ENCODE measurements at regions not wholly inside any gene's neighbourhood (a gene's known extent, or its start where the extent isn't known, plus 50 kb on each side); places are given as distances from the start of the nearest gene placed in this dataset.

GRCh38 chr12:28755027-28755426, 394.1 kb upstream of the FAR2 start:
- Histone ChIP-seq H3K36me3 (ENCODE audit: control insufficient read depth in 2 of 2, insufficient read depth in 2 of 2, low read length in 1 of 2) (no peaks in the 10 kb centered on the region), H4K20me1 (ENCODE audit: control insufficient read depth, insufficient read depth) (no peaks in the 10 kb centered on the region), H3K27me3 (replicated peaks in 1 of 2; ENCODE audit: control insufficient read depth in 2 of 2, insufficient read depth in 2 of 2, low read length in 1 of 2) (no peaks in the 10 kb centered on the region), H3K9me3 (replicated peaks; ENCODE audit: control insufficient read depth, insufficient read depth, low read length) (no peaks in the 10 kb centered on the region), H2AFZ (ENCODE audit: control insufficient read depth, low read depth, low read length) (no peak overlapping the region), H3K4me1 (ENCODE audit: control insufficient read depth, insufficient read depth, low read length) (no peaks in the 10 kb centered on the region), H3K4me2 (ENCODE audit: control insufficient read depth, insufficient read depth) (no peak overlapping the region), H3K4me3 (no peak overlapping the region), H3K27ac (ENCODE audit: control insufficient read depth, insufficient read depth) (no peak overlapping the region), H3K79me2 (ENCODE audit: control insufficient read depth, insufficient read depth, low read length) (no peaks in the 10 kb centered on the region), H3K9ac (ENCODE audit: control insufficient read depth, insufficient read depth, low read length) (no peak overlapping the region)
- 0% methylated on average over 1 of the region's 1 CpG for WGBS (ENCODE audit: insufficient coverage, insufficient replicate concordance, low lambda C conversion rate, missing lambda C conversion rate)
- ChIA-PET POLR2A (no interaction called here), RAD21 (ENCODE audit: unreplicated experiment) (no interaction called here), CTCF (no interaction called here), SMC1A (ENCODE audit: uncharacterized antibody, unreplicated experiment) (no interaction called here)
- no TSS peak for BruUV-seq (replicated peaks)
- TF ChIP-seq ZSCAN29 (IDR thresholded peaks at IDR 0.05) (no peak), ESRRA (IDR thresholded peaks at IDR 0.05; ENCODE audit: low read length) (no peak), KAT2A (conservative IDR thresholded peaks at IDR 0.05; ENCODE audit: control insufficient read depth, low read depth, low read length) (no peak), MEF2B (IDR thresholded peaks at IDR 0.05; ENCODE audit: partially characterized antibody, poor library complexity, severe bottlenecking) (no peak), ATF7 (IDR thresholded peaks at IDR 0.05; ENCODE audit: low read depth) (no peak), FOXM1 (IDR thresholded peaks at IDR 0.05; ENCODE audit: low read depth, low read length) (no peak), ZNF274 (IDR thresholded peaks at IDR 0.05; ENCODE audit: insufficient read depth, insufficient read length) (no peak), BCL3 (IDR thresholded peaks at IDR 0.05; ENCODE audit: borderline replicate concordance, insufficient read depth, low read depth, low read length, poor library complexity, severe bottlenecking) (no peak), NR2C1 (IDR thresholded peaks at IDR 0.05) (no peak)
- no peak for ATAC-seq
- FAIRE-seq: no peak
- intact Hi-C loops (cut with micrococcal nuclease; ENCODE audit: unreplicated experiment): no loop called here
- no peak for DNase-seq (ENCODE audit: low read depth, low spot score)
- in situ Hi-C loops (cut with MboI): no loop called here
